Hematopoietic multipotent progenitor cell (in vitro differentiated cells): ENCODE measurements at regions not wholly inside any gene's neighbourhood (a gene's known extent, or its start where the extent isn't known, plus 50 kb on each side); places are given as distances from the start of the nearest gene placed in this dataset.
"Not testable (repeated sequence)": the region's sequence is repeated elsewhere in the genome, so short reads cannot be mapped to it uniquely, and the experiment has no call there.

Source experiments
- DNase-seq, 3 donors: peaks; one replicate each; pipeline ENCODE4 v3.0.0-alpha.2; 2011 to 2015; ENCODE audit warnings: low read depth in 2 of 3, low spot score in 2 of 3

GRCh38 chr16:26491962-26492361 lies 574.8 kb upstream of the C16orf82 start:
- DNase-seq: no peak

- no peak for DNase-seq
These were observed 573.0 kb upstream of the C16orf82 start for GRCh38 chr16:26493751-26494150.

- no peak for DNase-seq
These were observed 568.8 kb upstream of the C16orf82 start for GRCh38 chr16:26497896-26498295.

- no peak for DNase-seq
These were observed 566.4 kb upstream of the C16orf82 start for GRCh38 chr16:26500326-26500725.

GRCh38 chr16:26505496-26505895 lies 561.2 kb upstream of the C16orf82 start:
- no peak for DNase-seq

- DNase-seq: not testable (repeated sequence)
These were observed 557.8 kb upstream of the C16orf82 start for GRCh38 chr16:26508946-26509345.

- DNase-seq: no peak
These were observed 555.8 kb upstream of the C16orf82 start for GRCh38 chr16:26510924-26511323.

GRCh38 chr16:26511463-26511862 lies 555.3 kb upstream of the C16orf82 start:
- DNase-seq: no peak

GRCh38 chr16:26521626-26522025 lies 545.1 kb upstream of the C16orf82 start:
- no peak for DNase-seq

GRCh38 chr16:26524281-26524680 lies 542.4 kb upstream of the C16orf82 start:
- DNase-seq: no peak

- DNase-seq: no peak
These were observed 541.9 kb upstream of the C16orf82 start for GRCh38 chr16:26524846-26525245.

GRCh38 chr16:26525856-26526255 lies 540.9 kb upstream of the C16orf82 start:
- DNase-seq: no peak

- DNase-seq: no peak
These were observed 540.1 kb upstream of the C16orf82 start for GRCh38 chr16:26526633-26527032.

- no peak for DNase-seq
These were observed 536.0 kb upstream of the C16orf82 start for GRCh38 chr16:26530584-26531289.

GRCh38 chr16:26531290-26531730 lies 535.4 kb upstream of the C16orf82 start:
- no peak for DNase-seq

- no peak for DNase-seq
These were observed 534.3 kb upstream of the C16orf82 start for GRCh38 chr16:26532456-26532855.

GRCh38 chr16:26542198-26542597 lies 524.5 kb upstream of the C16orf82 start:
- DNase-seq: no peak

- DNase-seq: no peak
These were observed 520.2 kb upstream of the C16orf82 start for GRCh38 chr16:26546573-26546972.

- DNase-seq: no peak
These were observed 519.0 kb upstream of the C16orf82 start for GRCh38 chr16:26547681-26548080.

GRCh38 chr16:26550111-26550610 lies 516.6 kb upstream of the C16orf82 start:
- no peak for DNase-seq

GRCh38 chr16:26554030-26554429 lies 512.7 kb upstream of the C16orf82 start:
- DNase-seq: no peak

- DNase-seq: no peak
These were observed 505.4 kb upstream of the C16orf82 start for GRCh38 chr16:26561303-26561702.

GRCh38 chr16:26563018-26563417 lies 503.7 kb upstream of the C16orf82 start:
- no peak for DNase-seq
